RWPE2 (cell line): ENCODE measurements at regions not wholly inside any gene's neighbourhood (a gene's known extent, or its start where the extent isn't known, plus 50 kb on each side); places are given as distances from the start of the nearest gene placed in this dataset.

Source experiments
- ATAC-seq: fragments of 200-7000 bp; cut with Tn5 transposase; 3 replicates; pipeline ENCODE4 v1.9.1; 2021; ENCODE audit warnings: low read depth
- DNase-seq: peaks from one replicate; pipeline ENCODE4 v3.0.0-alpha.2; 2020; ENCODE audit warnings: low spot score
- H3K27ac ChIP-seq: fragments of 450-650 bp; 2 replicates; pipeline ENCODE4 v1.5.1; 2017; ENCODE audit warnings: mild to moderate bottlenecking; ENCODE audit not compliant: poor library complexity, severe bottlenecking
- H3K27me3 ChIP-seq: fragments of 250-450 bp; sonication (Bioruptor Pico); 2 replicates; pipeline ENCODE4 v1.5.1; 2021; ENCODE audit warnings: mild to moderate bottlenecking, moderate library complexity; ENCODE audit not compliant: insufficient read depth, poor library complexity, severe bottlenecking
- H3K36me3 ChIP-seq: fragments of 250-450 bp; sonication (Bioruptor Pico); 2 replicates; pipeline ENCODE4 v1.5.1; 2020; ENCODE audit warnings: low read depth, mild to moderate bottlenecking, moderate library complexity
- H3K4me1 ChIP-seq: fragments of 250-450 bp; sonication (Bioruptor Pico); 2 replicates; pipeline ENCODE4 v1.5.1; 2021; ENCODE audit warnings: mild to moderate bottlenecking, moderate library complexity; ENCODE audit not compliant: insufficient read depth, poor library complexity, severe bottlenecking
- H3K4me3 ChIP-seq: fragments of 250-450 bp; sonication (Bioruptor Pico); 2 replicates; pipeline ENCODE4 v1.5.1; 2021; ENCODE audit warnings: mild to moderate bottlenecking, moderate library complexity; ENCODE audit not compliant: severe bottlenecking
- H3K9me3 ChIP-seq: fragments of 250-450 bp; sonication (Bioruptor Pico); 2 replicates; pipeline ENCODE4 v1.5.1; 2021; ENCODE audit warnings: mild to moderate bottlenecking, moderate library complexity; ENCODE audit not compliant: severe bottlenecking
- TF ChIP-seq, protein P1 (sequence below): fragments of 450-650 bp; IDR thresholded peaks from one replicate; pipeline ENCODE4 v1.5.1; 2017; ENCODE audit warnings: mild to moderate bottlenecking, moderate library complexity; ENCODE audit not compliant: poor library complexity, severe bottlenecking

DNA sequence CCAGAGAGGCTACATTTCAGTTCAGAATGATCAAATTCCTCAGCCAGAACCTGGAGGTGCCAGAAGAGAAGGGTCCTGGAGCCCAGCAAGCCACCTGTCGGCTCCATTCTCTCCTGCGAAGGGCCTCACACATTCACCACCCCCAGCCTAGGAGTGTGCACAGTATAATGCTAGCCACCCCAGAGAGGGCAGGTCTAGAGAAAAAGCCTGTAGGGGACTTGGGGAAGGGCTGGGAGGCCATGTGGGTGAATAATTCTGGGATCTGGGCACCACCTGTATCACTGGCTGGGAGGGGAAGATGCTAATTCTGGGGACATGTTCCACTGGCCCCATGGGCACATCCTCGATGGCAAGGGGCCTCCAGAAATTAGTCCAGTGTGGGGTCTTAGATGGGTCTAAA is 127.6 kb upstream of the HNMT start:
- H3K27me3 ChIP-seq = peaks cover 9% of the 10 kb centered on the region
- H3K9me3 ChIP-seq = no peaks in the 10 kb centered on the region
- no peak overlapping the region for H3K27ac ChIP-seq
- TF ChIP-seq, protein P1, sequence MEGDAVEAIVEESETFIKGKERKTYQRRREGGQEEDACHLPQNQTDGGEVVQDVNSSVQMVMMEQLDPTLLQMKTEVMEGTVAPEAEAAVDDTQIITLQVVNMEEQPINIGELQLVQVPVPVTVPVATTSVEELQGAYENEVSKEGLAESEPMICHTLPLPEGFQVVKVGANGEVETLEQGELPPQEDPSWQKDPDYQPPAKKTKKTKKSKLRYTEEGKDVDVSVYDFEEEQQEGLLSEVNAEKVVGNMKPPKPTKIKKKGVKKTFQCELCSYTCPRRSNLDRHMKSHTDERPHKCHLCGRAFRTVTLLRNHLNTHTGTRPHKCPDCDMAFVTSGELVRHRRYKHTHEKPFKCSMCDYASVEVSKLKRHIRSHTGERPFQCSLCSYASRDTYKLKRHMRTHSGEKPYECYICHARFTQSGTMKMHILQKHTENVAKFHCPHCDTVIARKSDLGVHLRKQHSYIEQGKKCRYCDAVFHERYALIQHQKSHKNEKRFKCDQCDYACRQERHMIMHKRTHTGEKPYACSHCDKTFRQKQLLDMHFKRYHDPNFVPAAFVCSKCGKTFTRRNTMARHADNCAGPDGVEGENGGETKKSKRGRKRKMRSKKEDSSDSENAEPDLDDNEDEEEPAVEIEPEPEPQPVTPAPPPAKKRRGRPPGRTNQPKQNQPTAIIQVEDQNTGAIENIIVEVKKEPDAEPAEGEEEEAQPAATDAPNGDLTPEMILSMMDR = no peak
- no peak for ATAC-seq
- no peak for DNase-seq
- H3K4me1 ChIP-seq = no peaks in the 10 kb centered on the region
- no peaks in the 10 kb centered on the region for H3K36me3 ChIP-seq
- no peak overlapping the region for H3K4me3 ChIP-seq

DNA sequence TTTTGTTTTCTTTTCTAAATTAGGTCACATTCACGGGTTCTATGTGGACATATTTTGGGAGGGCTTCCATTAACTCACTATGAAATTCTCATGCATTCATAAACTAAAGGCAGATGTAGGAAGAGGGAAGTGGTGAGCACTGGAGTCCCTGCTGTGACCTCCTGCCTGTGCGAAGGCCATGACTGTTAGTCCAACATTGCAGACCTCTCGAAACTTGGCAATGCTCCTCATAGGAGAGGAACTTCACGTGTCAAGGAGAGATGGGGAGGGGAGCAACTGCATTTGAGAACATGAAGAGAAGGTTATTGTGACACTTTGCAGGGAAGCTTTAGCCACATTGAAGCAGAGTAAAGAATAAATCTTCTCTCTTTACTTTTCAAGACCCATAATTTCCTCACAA is 126.4 kb upstream of the HNMT start:
- no peaks in the 10 kb centered on the region for H3K9me3 ChIP-seq
- H3K4me1 ChIP-seq = no peaks in the 10 kb centered on the region
- no peaks in the 10 kb centered on the region for H3K36me3 ChIP-seq
- no peak overlapping the region for H3K27ac ChIP-seq
- TF ChIP-seq, protein P1 = no peak
- ATAC-seq (no peak), DNase-seq (no peak)
- H3K27me3 ChIP-seq = peaks cover 9% of the 10 kb centered on the region
- no peak overlapping the region for H3K4me3 ChIP-seq

DNA sequence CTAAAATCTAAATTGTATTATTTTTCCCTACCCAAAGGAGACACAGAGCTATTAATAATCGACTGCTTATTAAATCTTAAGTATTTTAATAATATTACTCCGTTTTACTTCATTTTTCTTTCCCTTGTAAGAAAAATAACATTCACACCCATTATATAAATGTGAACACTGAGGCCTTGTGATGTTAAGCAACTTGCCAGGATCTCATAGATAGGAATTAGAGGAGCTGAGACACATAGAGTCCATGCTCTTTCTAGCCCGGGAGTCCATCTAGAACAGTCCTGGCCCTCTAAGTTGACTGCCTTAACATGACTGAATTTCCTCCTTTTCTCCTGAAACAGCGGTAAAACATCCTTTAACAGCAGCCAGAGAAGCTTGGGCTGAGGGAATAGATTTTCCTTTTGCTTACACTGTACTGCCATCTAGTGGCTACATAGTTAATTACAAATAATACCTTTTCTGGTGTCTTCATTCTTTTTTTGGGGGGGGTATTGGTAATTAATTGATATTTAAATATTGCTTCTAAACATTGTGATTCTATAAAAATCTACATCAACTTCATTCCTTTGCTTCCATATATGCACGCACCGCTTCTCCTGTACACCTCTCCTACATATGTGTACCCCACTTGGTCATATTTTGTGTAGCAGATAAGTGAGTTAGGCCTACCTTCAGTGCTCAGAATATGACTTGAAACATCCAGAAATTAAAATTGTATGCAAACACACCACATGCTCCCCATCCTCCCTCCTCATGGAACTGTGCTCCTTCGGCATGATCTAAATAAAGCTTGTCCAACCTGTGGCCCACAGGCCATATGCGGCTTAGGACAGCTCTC is 125.8 kb upstream of the HNMT start:
- Histone ChIP-seq H3K27me3 (peaks cover 9% of the 10 kb centered on the region), H3K9me3 (no peaks in the 10 kb centered on the region), H3K4me3 (no peak overlapping the region), H3K4me1 (no peaks in the 10 kb centered on the region), H3K27ac (no peak overlapping the region), H3K36me3 (no peaks in the 10 kb centered on the region)
- DNase-seq (no peak), ATAC-seq (peak; percentile 31; the same call in 1 of the 3 replicates)
- TF ChIP-seq, protein P1 = peak; percentile 81

DNA sequence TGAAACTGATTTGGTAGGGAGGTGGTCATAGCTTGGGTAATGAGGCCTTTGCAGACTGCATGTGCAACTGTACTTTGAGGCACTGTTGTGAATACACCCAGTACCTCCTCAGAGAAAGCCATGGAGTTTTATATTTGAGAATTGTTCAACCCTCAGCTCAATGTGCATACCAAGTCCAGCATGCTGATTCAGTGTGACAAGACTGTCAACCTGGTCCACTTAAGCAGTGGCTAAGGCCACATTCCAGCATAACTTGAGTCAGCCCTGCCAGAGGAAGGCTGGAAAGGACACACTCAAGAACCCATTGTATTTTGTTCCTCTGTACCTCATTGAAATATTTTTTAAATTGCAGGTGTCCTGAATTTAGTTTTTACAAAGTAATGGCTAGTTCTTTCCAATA is 121.8 kb upstream of the HNMT start:
- no peak overlapping the region for H3K27ac ChIP-seq
- TF ChIP-seq, protein P1 = no peak
- no peak for DNase-seq
- ATAC-seq = no peak
- no peaks in the 10 kb centered on the region for H3K36me3 ChIP-seq
- no peak overlapping the region for H3K4me3 ChIP-seq
- peaks cover 9% of the 10 kb centered on the region for H3K27me3 ChIP-seq
- H3K4me1 ChIP-seq = peaks cover 7% of the 10 kb centered on the region
- no peaks in the 10 kb centered on the region for H3K9me3 ChIP-seq

DNA sequence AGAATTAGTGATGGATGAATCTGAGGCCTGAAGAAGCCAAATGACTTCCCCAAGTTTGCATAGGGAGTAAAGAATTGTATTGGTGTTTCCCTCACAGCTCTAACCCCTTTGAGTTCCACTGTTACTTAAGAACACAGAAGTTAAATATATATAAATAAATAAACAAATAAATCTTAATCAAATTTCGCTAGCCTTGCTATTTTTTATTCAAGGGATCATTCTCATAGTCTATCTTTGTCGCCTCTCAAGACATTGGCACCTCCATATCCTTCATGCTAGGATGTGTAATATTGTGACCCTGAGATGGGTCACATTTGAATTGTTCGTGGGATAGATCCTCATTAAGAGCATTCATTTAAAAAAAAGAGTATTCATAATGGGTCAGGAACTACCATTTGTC is 121.3 kb upstream of the HNMT start:
- H3K9me3 ChIP-seq = no peaks in the 10 kb centered on the region
- no peak for DNase-seq
- no peak overlapping the region for H3K27ac ChIP-seq
- TF ChIP-seq, protein P1 = no peak
- H3K36me3 ChIP-seq = no peaks in the 10 kb centered on the region
- ATAC-seq = no peak
- peaks cover 4% of the 10 kb centered on the region for H3K27me3 ChIP-seq
- H3K4me1 ChIP-seq = peaks cover 12% of the 10 kb centered on the region
- no peak overlapping the region for H3K4me3 ChIP-seq
